HEK293T (cell line): ENCODE measurements at regions not wholly inside any gene's neighbourhood (a gene's known extent, or its start where the extent isn't known, plus 50 kb on each side); places are given as distances from the start of the nearest gene placed in this dataset.

Source experiments
- ARNT ChIP-seq: fragments of 450-650 bp; IDR thresholded peaks from 2 replicates; pipeline ENCODE4 v1.6.1; 2017; ENCODE audit warnings: mild to moderate bottlenecking
- BHLHE40 ChIP-seq: fragments of 450-650 bp; IDR thresholded peaks from 2 replicates; pipeline ENCODE4 v1.6.1; 2016; ENCODE audit warnings: mild to moderate bottlenecking, moderate library complexity, borderline replicate concordance
- ELF4 ChIP-seq: fragments of 450-650 bp; IDR thresholded peaks from 2 replicates; pipeline ENCODE4 v1.6.1; 2017; ENCODE audit warnings: antibody characterized with exemption
- FOXA1 ChIP-seq: fragments of 450-650 bp; IDR thresholded peaks from 2 replicates; pipeline ENCODE4 v1.6.1; 2016; ENCODE audit warnings: mild to moderate bottlenecking
- FOXK2 ChIP-seq: fragments of 450-650 bp; IDR thresholded peaks from 2 replicates; pipeline ENCODE4 v1.6.1; 2016; ENCODE audit warnings: mild to moderate bottlenecking
- FOXM1 ChIP-seq: fragments of 450-650 bp; IDR thresholded peaks from 2 replicates; pipeline ENCODE4 v1.6.1; 2017; ENCODE audit warnings: mild to moderate bottlenecking, borderline replicate concordance
- HDGF ChIP-seq: fragments of 450-650 bp; IDR thresholded peaks from 2 replicates; pipeline ENCODE4 v1.6.1; 2017; ENCODE audit warnings: antibody characterized with exemption, borderline replicate concordance
- NFRKB ChIP-seq: fragments of 450-650 bp; IDR thresholded peaks from 2 replicates; pipeline ENCODE4 v1.6.1; 2016; ENCODE audit warnings: mild to moderate bottlenecking, moderate library complexity
- PKNOX1 ChIP-seq: fragments of 450-650 bp; IDR thresholded peaks from 2 replicates; pipeline ENCODE4 v1.6.1; 2016
- SP1 ChIP-seq: fragments of 450-650 bp; IDR thresholded peaks from 2 replicates; pipeline ENCODE4 v1.6.1; 2017
- SUZ12 ChIP-seq: fragments of 450-650 bp; IDR thresholded peaks from 2 replicates; pipeline ENCODE4 v1.6.1; 2016; ENCODE audit warnings: mild to moderate bottlenecking
- TARDBP ChIP-seq: fragments of 450-650 bp; IDR thresholded peaks from 2 replicates; pipeline ENCODE4 v1.6.1; 2016
- ZNF384 ChIP-seq: fragments of 450-650 bp; IDR thresholded peaks from 2 replicates; pipeline ENCODE4 v1.6.1; 2016

DNA sequence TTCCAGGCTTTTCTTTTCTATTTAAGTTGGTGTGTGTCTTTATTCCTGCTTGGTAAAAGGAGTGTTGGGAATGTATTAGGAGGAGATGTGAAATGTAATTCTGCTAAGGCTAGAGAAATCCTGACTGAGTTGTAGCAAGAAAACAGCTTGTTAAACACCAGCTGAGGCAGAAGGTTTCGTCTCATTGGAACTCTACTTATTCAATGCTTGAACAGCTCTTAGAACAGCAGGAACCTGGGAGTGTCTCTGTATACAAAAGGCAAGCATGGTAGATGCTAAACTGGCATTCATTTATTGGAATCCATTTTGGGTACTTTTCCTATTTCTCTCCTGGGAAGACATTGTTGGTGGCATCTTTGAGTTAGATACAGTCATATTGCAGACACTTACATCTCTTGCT lies 280.9 kb downstream of the HRH4 start:
- TF ChIP-seq BHLHE40 (no peak), SUZ12 (no peak), ELF4 (no peak), HDGF (no peak), ZNF384 (no peak), SP1 (no peak), TARDBP (no peak), FOXM1 (no peak), NFRKB (no peak), ARNT (no peak), FOXA1 (no peak), PKNOX1 (no peak), FOXK2 (no peak)
